ENCODE measurements at regions not wholly inside any gene's neighbourhood (a gene's known extent, or its start where the extent isn't known, plus 50 kb on each side); places are given as distances from the start of the nearest gene placed in this dataset.
A peak's percentile ranks its signal among the peaks of the same experiment; 100 is the strongest.
"Not testable (repeated sequence)": the region's sequence is repeated elsewhere in the genome, so short reads cannot be mapped to it uniquely, and the experiment has no call there.

DNA sequence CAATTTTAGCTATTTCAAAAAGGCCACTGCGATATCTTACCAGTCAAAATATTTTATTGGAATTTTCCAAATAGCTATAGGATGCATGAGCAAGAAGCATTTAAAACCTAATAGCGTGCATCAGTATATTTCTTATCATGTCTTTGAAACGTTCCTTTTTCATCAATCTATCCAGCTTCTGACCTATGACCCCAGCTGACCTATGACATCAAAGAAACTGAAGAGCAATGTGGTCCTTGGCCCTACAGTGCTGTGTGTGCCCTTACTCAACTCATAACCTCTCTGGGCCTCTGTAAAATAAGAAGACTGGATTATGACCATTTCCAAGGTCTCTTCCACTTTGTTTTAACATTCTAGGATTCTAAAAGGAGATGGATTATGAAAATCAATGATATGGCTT, 118.2 kb downstream of the ZNF22 start:
- BruUV-seq (replicated peaks): no TSS peak
- no peaks in the 10 kb centered on the region for H3K9me1 ChIP-seq (replicated peaks; ENCODE audit: control insufficient read depth, extremely low read depth, insufficient read depth, low read length)

DNA sequence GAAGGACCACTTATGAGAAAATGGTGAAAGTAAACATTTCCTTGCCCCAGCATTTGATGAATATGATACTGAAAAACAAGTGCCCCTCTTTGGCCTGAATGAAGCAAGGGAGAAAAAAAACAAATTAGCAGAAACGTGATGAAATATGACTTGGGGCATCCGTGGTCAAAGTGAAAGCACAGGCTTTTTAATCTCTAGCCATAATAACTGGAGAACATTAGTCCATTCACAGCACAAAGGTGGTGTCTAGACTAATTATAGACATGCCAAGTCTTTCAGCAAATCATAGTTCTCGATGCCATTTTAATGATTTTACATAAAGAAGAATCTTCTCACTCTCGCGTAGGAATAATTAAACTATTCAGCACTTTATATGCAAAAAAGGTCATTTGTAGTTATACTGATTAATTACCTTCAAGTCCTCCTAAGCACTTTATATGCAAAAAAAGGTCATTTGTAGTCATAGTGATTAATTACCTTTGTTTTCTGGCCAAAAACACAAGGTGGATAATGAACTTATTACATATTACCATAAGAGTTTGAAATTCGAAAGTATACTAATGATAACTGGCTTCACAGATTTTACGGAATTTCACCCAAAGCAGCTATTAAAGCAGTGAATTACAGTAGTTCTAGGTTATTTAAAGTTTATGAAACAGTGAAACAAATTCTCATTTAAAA, 121.6 kb downstream of the ZNF22 start:
- H3K27me3 ChIP-seq (ENCODE audit: control insufficient read depth in 2 of 2, insufficient read depth in 2 of 2, low read length in 2 of 2); H3K4me3 ChIP-seq (replicated peaks in 1 of 3; ENCODE audit: insufficient read depth in 1 of 3, low read depth in 1 of 3, low read length in 3 of 3); intact Hi-C loops (cut with micrococcal nuclease); H4K20me1 ChIP-seq (replicated peaks; ENCODE audit: control insufficient read depth, extremely low read depth, insufficient read depth, low read length); H3K79me2 ChIP-seq (ENCODE audit: control insufficient read depth, insufficient read depth, low read length); H3K27ac ChIP-seq (ENCODE audit: insufficient read depth, low read depth, low read length); dilution Hi-C loops (cut with MboI; ENCODE audit: extremely low pct_ligation_motif_present, low sequenced_read_pairs); H3K9me1 ChIP-seq (replicated peaks; ENCODE audit: control insufficient read depth, extremely low read depth, insufficient read depth, low read length); H2AFZ ChIP-seq (ENCODE audit: low read depth, low read length); H3K36me3 ChIP-seq (ENCODE audit: control insufficient read depth in 2 of 2, extremely low read depth in 1 of 2, insufficient read depth in 2 of 2, low read length in 2 of 2); DNase-seq (ENCODE audit: low read depth, low spot score); POLR2A ChIA-PET; H3K4me1 ChIP-seq (ENCODE audit: control insufficient read depth, extremely low read depth, insufficient read depth, low read length); BruUV-seq (replicated peaks); H3K4me2 ChIP-seq (ENCODE audit: insufficient read depth, low read length); H3K9me3 ChIP-seq (replicated peaks; ENCODE audit: control insufficient read depth, insufficient read depth, low read length); H3K9ac ChIP-seq (replicated peaks; ENCODE audit: extremely low read depth, insufficient read depth, low read length): not testable (repeated sequence)
- peak; percentile 73 for FAIRE-seq
- CTCF ChIA-PET: interaction anchor here (1.5 kb wide), 1 partner anchor 26 kb away, joined by 4 read pairs; no protein-coding TSS in a partner anchor

More for the DNA sequence above, 118.2 kb downstream of the ZNF22 start:
- POLR2A ChIA-PET: no interaction called here
- Histone ChIP-seq H3K79me2 (ENCODE audit: control insufficient read depth, insufficient read depth, low read length) (no peaks in the 10 kb centered on the region), H2AFZ (ENCODE audit: low read depth, low read length) (no peak overlapping the region), H3K27me3 (ENCODE audit: control insufficient read depth in 2 of 2, insufficient read depth in 2 of 2, low read length in 2 of 2) (no peaks in the 10 kb centered on the region), H4K20me1 (replicated peaks; ENCODE audit: control insufficient read depth, extremely low read depth, insufficient read depth, low read length) (no peaks in the 10 kb centered on the region), H3K4me3 (replicated peaks in 1 of 3; ENCODE audit: insufficient read depth in 1 of 3, low read depth in 1 of 3, low read length in 3 of 3) (no peak overlapping the region), H3K4me1 (ENCODE audit: control insufficient read depth, extremely low read depth, insufficient read depth, low read length) (no peaks in the 10 kb centered on the region), H3K27ac (ENCODE audit: insufficient read depth, low read depth, low read length) (no peak overlapping the region), H3K36me3 (ENCODE audit: control insufficient read depth in 2 of 2, extremely low read depth in 1 of 2, insufficient read depth in 2 of 2, low read length in 2 of 2) (no peaks in the 10 kb centered on the region), H3K9ac (replicated peaks; ENCODE audit: extremely low read depth, insufficient read depth, low read length) (no peak overlapping the region), H3K4me2 (ENCODE audit: insufficient read depth, low read length) (no peak overlapping the region), H3K9me3 (replicated peaks; ENCODE audit: control insufficient read depth, insufficient read depth, low read length) (no peaks in the 10 kb centered on the region)
- dilution Hi-C loops (cut with MboI; ENCODE audit: extremely low pct_ligation_motif_present, low sequenced_read_pairs) (no loop called here), intact Hi-C loops (cut with micrococcal nuclease) (no loop called here)
- FAIRE-seq (no peak), DNase-seq (ENCODE audit: low read depth, low spot score) (no peak)
- TF ChIP-seq MYC (IDR thresholded peaks at IDR 0.05; ENCODE audit: low read depth, low read length) (no peak), CTCF (IDR thresholded peaks at IDR 0.05; ENCODE audit: extremely low read depth in 1 of 2, insufficient read depth in 1 of 2, low read depth in 1 of 2, low read length in 2 of 2) (no peak), POLR2A (IDR thresholded peaks at IDR 0.05; ENCODE audit: low read depth, low read length) (no peak), GATA2 (IDR thresholded peaks at IDR 0.05; ENCODE audit: insufficient read depth, insufficient read length, low read depth, low read length) (no peak), MAX (IDR thresholded peaks at IDR 0.05; ENCODE audit: insufficient read depth, insufficient read length) (no peak), JUN (IDR thresholded peaks at IDR 0.05; ENCODE audit: borderline replicate concordance, insufficient read depth, insufficient read length, low read depth) (no peak), POLR2AphosphoS5 (IDR thresholded peaks at IDR 0.05; ENCODE audit: insufficient read depth, low read depth, low read length) (no peak), EZH2 (IDR thresholded peaks at IDR 0.05; ENCODE audit: borderline replicate concordance, low read depth, low read length, severe bottlenecking) (no peak), FOS (IDR thresholded peaks at IDR 0.05; ENCODE audit: borderline replicate concordance, insufficient read depth, low read length) (no peak)
- CTCF ChIA-PET: no interaction called here
